NOMO-1 (cell line): ENCODE measurements at regions not wholly inside any gene's neighbourhood (a gene's known extent, or its start where the extent isn't known, plus 50 kb on each side); places are given as distances from the start of the nearest gene placed in this dataset.
"Not testable (repeated sequence)": the region's sequence is repeated elsewhere in the genome, so short reads cannot be mapped to it uniquely, and the experiment has no call there.

ENCODE experiments used
- DNase-seq, 2 experiments: peaks; one replicate each; lab custom pipeline; 2025; ENCODE audit not compliant: unreplicated experiment in 2 of 2; lab: John Stamatoyannopoulos, UW

DNA sequence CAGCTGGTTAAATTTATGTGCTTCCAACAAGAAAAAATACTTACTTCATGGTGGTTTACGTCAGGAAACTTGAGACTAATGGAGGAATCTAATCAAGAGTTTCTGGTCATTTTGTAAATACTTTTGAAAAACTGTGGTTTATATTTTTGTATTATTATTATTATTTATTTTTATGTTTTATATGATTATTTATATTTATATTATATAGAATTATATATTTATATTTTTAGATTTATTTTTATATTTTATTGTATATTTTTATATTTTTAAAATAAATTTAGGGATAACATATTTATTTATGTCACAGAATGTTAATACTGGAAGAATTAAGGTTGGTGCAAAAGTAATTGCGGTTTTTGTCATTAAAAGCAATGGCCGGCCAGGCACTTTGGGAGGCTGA, 474.5 kb upstream of the DDX18 start:
- DNase-seq, result no peak

DNA sequence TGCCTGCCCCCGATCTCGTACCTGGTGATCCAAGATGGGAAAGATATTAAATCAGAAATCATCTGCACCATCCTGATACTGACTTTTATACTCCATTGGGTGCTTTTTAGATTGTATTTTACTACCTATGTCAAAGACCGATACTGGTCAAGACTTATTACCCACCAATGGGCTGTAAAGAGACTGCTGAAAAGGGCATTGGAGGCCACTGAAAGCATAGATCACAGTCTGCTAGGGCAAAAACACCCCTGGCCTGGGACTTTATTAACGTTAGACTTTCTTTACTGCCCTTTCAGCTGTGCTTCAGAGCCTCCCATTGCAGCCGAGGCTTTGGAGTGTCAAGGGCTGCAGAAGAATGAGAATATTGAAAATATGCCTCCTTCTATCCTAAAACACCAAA, 472.8 kb upstream of the DDX18 start:
- no peak for DNase-seq

- no peak for DNase-seq
These were observed 472.1 kb upstream of the DDX18 start for GRCh38 chr2:117342415-117342814.

DNA sequence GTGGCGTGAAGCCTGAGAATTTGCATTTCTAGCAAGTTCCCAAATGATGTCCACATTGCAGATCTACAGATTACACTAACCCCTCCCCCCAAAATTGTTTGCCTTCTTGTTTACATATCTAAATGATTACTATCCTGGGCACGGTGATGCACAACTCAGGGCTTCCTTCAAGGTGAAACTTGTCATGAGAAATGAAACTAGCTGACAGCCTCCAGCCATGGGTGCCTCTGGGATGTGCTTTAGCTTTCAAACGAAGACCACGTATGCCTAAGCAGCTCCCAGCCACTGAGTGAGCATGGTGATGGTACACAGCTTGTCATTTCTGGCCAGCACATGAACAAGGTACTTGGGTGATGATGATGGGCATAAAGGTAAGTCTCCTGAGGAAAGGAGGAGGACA, 464.8 kb upstream of the DDX18 start:
- DNase-seq, result no peak

DNA sequence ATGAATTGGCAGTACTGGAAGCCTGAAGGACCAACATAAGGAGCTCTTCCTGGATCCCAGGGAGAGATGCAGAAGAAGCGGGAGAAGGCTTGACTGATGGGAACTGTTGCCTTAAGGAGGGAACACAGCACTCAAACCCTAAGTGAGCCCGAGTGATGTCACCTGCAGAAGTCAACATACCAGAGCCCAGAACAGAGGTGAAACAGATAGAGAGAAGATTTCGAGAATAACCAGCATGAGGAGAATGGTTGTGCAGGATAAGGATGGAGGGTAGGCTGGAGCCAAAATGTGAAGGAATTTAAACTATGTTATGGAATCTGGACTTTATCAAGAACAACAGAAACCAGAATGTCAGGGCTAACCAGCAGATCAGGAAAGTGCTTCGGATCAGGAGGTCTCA, 463.1 kb upstream of the DDX18 start:
- no peak for DNase-seq

GRCh38 chr2:117359266-117359914, 455.1 kb upstream of the DDX18 start:
- DNase-seq, result no peak

DNA sequence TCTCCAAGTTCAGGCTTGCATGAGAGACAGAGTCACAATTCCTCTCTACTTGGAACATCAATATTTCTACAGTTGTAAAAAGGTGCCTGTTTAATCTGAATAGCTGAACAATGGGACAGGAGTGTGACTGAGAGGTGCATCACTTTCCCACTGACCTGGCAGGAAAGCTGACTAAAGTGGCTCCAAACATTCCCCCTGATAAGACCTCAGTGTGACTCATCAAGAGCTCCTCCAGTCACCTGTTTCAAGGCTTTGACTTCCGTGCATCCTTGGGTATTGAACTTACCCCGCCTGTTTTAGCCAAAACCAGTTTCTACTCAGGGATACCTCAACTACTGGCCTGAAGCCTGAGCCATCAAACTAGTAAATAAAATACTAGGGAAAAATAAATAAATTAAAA, 453.9 kb upstream of the DDX18 start:
- DNase-seq, result no peak

GRCh38 chr2:117378653-117379052, 435.8 kb upstream of the DDX18 start:
- no peak for DNase-seq

DNA sequence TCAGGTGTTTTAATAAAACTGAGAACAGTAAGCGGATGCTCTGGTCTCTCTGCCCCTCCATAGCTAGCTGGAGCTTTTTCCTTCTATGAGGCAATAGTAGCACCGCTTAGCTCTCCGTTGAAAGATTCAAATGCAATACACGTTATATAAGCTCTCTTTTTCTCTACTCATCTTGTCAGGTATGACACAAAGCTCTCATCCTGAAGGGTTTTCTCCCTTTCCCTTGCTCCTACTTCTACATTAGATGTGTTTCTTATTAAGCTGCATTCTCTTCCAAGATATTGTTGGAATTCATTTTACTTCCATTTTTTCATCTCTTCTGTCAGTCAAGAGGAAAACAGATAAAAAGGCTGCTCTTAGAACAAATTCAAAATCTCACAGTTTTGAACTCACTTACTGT, 434.6 kb upstream of the DDX18 start:
- no peak for DNase-seq

GRCh38 chr2:117383997-117384396, 430.5 kb upstream of the DDX18 start:
- DNase-seq, result not testable (repeated sequence)

GRCh38 chr2:117396161-117396560, 418.3 kb upstream of the DDX18 start:
- DNase-seq, result no peak

GRCh38 chr2:117401582-117401981, 412.9 kb upstream of the DDX18 start:
- DNase-seq, result no peak

GRCh38 chr2:117406443-117406842, 408.0 kb upstream of the DDX18 start:
- DNase-seq, result no peak

GRCh38 chr2:117407746-117408145, 406.7 kb upstream of the DDX18 start:
- no peak for DNase-seq

- no peak for DNase-seq
These were observed 405.0 kb upstream of the DDX18 start for GRCh38 chr2:117409443-117409842.

GRCh38 chr2:117411983-117412382, 402.5 kb upstream of the DDX18 start:
- DNase-seq, result no peak

DNA sequence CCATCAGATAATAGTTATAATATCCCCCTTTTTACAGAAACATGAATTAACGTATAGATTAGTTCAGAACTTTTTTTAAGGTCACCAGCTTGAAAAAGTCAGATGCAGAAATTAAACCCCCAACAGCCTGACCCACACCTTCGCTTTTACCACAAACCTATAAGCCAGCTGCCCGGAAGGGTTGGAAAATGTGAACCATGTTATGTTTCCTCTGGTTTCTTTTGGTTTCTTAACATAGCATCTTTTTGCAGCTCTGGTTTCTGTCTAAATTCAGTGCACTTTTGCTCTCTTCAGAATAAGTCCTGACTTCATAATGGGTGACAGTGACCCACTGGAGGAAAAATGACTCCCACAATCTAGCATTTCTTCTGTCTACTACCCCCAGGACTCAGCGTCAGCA, 381.7 kb upstream of the DDX18 start:
- DNase-seq, result no peak

- no peak for DNase-seq
These were observed 377.8 kb upstream of the DDX18 start for GRCh38 chr2:117436697-117437096.

DNA sequence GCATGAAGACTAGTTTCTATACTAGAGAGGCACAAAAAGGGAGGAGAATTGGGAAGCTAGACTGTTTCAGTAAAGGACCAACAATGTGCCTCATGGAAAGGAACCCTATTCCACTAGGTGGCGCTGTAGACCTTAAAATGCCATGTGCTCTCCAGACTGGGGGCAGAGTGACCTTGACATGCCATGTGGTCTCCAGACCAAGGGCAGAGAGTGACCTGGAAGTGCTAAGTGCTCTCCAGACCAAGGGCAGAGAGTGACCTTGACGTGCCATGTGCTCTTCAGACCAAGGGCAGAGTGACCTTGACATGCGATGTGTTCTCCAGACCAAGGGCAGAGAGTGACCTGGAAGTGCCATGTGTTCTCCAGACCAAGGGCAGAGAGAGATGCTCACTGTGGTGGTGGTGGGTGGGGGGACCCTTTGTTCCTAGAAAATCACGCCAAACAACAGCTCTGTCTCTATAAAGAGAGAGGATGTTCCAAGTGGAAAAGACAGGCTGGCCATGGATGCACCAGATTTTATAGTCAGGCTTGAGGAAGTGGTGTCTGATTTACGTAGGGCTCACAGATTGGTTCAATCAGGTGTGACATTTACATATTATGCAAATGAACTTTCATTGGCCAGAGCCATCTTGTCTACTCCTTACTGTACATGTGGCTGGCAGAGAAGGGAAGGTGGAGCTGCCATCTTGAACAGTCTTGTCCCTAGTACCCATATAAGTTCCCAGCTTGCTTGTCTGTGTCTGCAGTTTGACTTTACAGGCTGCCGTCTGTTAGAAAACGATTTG, 344.0 kb upstream of the DDX18 start:
- DNase-seq, result no peak

DNA sequence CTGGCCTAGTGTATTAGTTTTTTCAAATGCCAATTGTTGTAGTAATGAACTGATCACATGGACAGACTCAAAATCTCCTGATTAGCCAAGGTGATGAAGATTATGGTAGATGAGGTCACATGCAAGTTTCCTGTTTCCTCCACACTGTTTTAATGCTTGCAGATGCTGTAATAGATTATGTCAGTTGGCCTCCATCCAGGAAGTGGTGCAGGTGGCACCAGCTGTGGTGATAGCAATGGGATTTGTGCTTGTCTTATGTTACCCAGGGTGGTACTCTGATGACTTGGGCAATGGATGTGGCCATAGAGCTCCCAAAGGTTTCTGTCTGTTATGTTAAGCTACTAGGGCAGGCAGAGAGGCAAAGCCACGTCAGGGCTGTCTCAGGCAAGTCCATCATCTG, 332.9 kb upstream of the DDX18 start:
- no peak for DNase-seq

GRCh38 chr2:117485588-117485987, 328.9 kb upstream of the DDX18 start:
- no peak for DNase-seq

- DNase-seq, result no peak
These were observed 328.4 kb upstream of the DDX18 start for GRCh38 chr2:117486081-117486480.
